ENCODE measurements at regions not wholly inside any gene's neighbourhood (a gene's known extent, or its start where the extent isn't known, plus 50 kb on each side); places are given as distances from the start of the nearest gene placed in this dataset.

DNA sequence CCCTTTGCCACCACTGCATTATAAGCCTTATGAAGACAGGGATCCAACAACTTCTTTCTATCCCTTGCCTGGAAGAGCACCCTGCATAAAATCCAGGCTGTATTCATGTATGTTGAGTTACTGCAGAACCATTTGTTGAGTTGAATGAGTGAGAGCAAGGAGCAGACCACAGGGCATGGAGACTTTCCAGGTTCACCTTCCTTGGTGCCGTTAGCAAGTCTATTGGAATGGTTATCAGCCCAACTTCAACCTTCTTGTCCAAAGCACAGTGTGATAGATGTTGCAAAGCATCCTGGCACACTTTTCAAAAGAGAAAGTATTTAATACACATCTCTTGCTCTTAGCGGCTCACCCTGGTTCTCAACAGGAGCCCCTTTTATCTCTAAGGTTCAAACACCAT, 100.9 kb upstream of the CLDN10 start:
- TF ChIP-seq, protein P1, sequence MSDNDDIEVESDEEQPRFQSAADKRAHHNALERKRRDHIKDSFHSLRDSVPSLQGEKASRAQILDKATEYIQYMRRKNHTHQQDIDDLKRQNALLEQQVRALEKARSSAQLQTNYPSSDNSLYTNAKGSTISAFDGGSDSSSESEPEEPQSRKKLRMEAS (IDR thresholded peaks at IDR 0.05): no peak
- TF ChIP-seq, protein P2, sequence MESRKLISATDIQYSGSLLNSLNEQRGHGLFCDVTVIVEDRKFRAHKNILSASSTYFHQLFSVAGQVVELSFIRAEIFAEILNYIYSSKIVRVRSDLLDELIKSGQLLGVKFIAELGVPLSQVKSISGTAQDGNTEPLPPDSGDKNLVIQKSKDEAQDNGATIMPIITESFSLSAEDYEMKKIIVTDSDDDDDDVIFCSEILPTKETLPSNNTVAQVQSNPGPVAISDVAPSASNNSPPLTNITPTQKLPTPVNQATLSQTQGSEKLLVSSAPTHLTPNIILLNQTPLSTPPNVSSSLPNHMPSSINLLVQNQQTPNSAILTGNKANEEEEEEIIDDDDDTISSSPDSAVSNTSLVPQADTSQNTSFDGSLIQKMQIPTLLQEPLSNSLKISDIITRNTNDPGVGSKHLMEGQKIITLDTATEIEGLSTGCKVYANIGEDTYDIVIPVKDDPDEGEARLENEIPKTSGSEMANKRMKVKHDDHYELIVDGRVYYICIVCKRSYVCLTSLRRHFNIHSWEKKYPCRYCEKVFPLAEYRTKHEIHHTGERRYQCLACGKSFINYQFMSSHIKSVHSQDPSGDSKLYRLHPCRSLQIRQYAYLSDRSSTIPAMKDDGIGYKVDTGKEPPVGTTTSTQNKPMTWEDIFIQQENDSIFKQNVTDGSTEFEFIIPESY (IDR thresholded peaks at IDR 0.05): no peak
- TF ChIP-seq, protein P3, sequence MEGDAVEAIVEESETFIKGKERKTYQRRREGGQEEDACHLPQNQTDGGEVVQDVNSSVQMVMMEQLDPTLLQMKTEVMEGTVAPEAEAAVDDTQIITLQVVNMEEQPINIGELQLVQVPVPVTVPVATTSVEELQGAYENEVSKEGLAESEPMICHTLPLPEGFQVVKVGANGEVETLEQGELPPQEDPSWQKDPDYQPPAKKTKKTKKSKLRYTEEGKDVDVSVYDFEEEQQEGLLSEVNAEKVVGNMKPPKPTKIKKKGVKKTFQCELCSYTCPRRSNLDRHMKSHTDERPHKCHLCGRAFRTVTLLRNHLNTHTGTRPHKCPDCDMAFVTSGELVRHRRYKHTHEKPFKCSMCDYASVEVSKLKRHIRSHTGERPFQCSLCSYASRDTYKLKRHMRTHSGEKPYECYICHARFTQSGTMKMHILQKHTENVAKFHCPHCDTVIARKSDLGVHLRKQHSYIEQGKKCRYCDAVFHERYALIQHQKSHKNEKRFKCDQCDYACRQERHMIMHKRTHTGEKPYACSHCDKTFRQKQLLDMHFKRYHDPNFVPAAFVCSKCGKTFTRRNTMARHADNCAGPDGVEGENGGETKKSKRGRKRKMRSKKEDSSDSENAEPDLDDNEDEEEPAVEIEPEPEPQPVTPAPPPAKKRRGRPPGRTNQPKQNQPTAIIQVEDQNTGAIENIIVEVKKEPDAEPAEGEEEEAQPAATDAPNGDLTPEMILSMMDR (IDR thresholded peaks at IDR 0.05; ENCODE audit: low read depth, low read length, missing input control): no peak
- no peak for TF ChIP-seq SP1 (IDR thresholded peaks at IDR 0.05)
- TF ChIP-seq YY1 (IDR thresholded peaks at IDR 0.05): no peak
- TF ChIP-seq, protein P4, sequence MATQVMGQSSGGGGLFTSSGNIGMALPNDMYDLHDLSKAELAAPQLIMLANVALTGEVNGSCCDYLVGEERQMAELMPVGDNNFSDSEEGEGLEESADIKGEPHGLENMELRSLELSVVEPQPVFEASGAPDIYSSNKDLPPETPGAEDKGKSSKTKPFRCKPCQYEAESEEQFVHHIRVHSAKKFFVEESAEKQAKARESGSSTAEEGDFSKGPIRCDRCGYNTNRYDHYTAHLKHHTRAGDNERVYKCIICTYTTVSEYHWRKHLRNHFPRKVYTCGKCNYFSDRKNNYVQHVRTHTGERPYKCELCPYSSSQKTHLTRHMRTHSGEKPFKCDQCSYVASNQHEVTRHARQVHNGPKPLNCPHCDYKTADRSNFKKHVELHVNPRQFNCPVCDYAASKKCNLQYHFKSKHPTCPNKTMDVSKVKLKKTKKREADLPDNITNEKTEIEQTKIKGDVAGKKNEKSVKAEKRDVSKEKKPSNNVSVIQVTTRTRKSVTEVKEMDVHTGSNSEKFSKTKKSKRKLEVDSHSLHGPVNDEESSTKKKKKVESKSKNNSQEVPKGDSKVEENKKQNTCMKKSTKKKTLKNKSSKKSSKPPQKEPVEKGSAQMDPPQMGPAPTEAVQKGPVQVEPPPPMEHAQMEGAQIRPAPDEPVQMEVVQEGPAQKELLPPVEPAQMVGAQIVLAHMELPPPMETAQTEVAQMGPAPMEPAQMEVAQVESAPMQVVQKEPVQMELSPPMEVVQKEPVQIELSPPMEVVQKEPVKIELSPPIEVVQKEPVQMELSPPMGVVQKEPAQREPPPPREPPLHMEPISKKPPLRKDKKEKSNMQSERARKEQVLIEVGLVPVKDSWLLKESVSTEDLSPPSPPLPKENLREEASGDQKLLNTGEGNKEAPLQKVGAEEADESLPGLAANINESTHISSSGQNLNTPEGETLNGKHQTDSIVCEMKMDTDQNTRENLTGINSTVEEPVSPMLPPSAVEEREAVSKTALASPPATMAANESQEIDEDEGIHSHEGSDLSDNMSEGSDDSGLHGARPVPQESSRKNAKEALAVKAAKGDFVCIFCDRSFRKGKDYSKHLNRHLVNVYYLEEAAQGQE (IDR thresholded peaks at IDR 0.05): no peak
- no peak for TF ChIP-seq JUND (IDR thresholded peaks at IDR 0.05)
- no peak for TF ChIP-seq GABPA (IDR thresholded peaks at IDR 0.05 in 1 of 2, conservative IDR thresholded peaks at IDR 0.05 in 1 of 2)
- TF ChIP-seq, protein P5, sequence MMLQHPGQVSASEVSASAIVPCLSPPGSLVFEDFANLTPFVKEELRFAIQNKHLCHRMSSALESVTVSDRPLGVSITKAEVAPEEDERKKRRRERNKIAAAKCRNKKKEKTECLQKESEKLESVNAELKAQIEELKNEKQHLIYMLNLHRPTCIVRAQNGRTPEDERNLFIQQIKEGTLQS (IDR thresholded peaks at IDR 0.05): no peak
- TF ChIP-seq RAD21 (IDR thresholded peaks at IDR 0.05): no peak
- TF ChIP-seq FOXA2 (IDR thresholded peaks at IDR 0.05): no peak

All from liver (tissue), 3 donors.